Effector CD8-positive, alpha-beta T cell (primary cell): ENCODE measurements at regions not wholly inside any gene's neighbourhood (a gene's known extent, or its start where the extent isn't known, plus 50 kb on each side); places are given as distances from the start of the nearest gene placed in this dataset.
"Not testable (repeated sequence)": the region's sequence is repeated elsewhere in the genome, so short reads cannot be mapped to it uniquely, and the experiment has no call there.

ENCODE experiments used
- DNase-seq: peaks from one replicate; lab custom pipeline; 2025; lab: John Stamatoyannopoulos, UW

DNA sequence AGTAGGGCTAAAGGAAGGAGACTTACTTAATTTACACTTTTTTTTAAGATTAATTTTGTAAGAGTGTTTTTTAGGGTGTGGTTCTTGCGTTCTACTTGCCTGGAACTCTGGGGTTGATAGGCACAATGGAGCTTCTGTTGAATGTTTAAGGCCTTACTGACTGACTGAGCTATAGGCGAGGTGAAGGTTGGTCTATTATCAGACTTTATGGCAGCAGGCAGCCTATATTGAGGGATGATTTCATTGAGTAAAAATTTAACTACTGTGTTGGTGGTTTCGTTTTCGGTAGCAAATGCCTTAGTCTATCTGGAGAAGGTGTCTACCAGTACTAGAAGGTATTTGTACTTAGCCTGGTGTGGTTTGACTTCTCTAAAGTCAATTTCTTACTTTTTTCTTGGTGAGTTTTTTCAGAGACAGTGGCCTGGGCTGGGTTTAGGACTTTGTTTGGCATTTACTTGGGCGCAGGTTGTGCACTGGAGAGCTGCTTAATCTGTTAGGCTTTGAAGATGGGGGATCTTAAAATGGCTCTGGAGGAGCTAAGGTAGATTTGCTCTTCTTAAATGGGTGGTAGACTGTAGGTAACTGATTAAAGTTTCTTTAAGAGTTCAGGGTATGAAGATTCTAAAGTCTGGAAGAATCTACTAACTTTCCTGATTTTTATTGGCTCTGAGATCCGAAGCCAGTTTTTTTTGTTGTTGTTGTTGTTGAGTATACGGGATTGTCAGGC is 164.5 kb upstream of the CCZ1B start:
- not testable (repeated sequence) for DNase-seq

DNA sequence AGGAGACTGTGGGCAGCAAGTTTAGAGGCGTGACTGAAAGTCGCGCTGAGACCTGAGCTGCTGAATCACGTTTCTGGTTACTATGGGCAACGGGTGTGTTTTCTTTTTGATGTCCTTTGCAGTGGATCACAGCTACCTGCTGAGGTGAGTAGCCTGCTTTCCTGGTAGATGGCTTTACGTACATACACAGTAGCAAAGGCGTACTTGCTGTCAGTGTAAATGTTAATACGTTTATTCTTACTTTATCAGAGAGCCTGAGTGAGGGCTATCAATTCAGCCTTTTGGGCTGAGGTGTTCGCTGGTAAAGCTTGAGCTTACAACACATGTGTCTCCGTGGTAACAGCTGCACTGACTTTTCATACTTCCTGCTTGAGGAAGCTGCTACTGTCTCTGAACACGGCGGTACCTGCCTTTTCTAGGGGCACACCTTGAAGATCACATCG is 165.1 kb upstream of the CCZ1B start:
- peak; percentile 22 for DNase-seq

DNA sequence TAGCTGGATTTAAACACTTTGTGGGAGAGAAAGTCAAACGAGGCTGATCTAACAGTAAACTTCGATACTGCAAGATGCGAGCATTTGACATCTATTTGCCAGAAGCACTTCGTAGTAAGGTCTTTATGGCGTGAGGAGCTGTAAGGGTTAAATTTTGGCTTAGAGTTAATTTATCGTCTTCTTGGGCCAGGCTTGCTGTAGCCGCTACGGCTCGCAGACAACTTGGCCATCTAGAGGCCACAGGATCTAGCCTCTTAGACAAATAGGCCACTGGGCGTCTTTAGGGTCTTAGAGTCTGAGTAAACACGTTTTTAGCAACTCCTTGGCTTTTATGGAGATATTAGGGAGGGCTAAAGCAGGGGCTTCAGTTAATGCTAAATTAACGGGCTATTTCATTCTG is 165.6 kb upstream of the CCZ1B start:
- DNase-seq = not testable (repeated sequence)

DNA sequence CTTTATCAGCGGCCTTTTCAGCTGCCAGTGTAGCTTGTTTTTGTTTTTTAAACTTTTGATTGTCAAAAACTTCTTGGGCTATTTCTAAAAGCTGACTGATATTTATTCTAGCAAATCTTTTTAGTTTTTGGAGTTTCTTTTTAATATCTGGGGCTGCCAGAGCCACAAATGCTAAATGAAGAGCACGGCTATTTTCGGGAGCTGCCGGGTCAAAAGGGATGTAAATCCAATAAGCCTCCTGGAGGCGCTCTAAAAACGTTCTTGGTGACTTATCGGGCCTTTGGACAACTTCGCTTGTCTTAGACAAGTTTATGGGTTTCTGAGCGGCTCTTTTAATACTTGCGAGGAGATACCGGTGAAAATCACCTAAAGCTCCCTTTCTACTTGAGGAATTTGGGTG is 166.1 kb upstream of the CCZ1B start:
- DNase-seq = not testable (repeated sequence)

DNA sequence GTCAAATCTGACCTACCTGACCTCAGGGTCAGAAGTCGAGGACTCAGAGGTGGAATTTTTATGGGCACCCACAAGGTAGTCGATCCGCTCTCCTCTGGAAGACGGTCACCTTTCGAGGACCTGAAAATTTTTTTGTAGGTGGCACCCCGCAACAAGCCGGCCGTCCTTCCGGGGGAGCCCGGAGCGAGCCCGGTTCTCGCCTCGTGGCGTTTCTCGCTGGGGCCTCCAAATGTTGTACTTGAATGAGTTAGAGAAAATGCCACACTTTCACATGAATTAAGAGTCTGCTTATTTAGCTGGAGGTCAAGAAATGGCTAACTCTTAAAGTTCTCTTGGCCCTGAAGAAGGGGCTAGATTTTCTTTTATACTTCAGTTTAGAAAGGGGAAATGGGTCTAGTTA is 169.0 kb upstream of the CCZ1B start:
- not testable (repeated sequence) for DNase-seq

DNA sequence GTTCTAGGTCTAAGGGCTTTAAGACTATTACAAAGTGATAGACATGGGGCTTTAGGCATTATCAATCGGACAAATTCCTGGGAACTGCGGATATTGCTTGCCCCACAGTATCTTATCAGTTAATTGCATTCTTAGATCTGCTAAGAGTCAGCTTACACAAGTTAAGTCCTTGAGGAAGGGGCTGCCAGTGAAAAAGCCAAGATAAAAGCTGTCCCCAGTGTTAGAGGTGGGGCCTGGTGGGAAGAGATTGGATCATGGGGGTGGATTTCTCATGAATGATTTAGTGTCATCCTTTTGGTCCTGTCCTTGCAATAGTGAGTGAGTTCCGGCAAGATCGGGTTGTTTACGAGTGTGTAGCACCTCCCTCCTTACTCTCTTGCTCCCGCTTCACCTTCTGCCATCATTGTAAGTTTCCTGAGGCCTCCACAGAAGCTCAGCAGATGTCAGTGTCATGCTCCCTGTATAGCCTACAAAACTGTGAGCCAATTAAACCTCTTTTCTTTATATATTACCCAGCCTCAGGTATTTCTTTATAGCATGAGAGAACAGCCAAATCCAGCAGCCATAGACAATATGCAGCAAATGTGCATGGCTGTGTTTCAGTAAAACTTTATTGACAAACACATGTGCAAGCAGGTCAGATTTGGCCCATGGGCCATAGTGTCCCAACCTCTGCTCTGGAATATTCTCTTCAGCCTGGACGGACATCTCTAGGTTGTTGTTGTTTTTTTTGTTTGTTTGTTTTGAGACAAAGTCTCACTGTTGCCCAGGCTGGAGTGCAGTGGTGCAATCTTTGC is 169.6 kb upstream of the CCZ1B start:
- DNase-seq = not testable (repeated sequence)

DNA sequence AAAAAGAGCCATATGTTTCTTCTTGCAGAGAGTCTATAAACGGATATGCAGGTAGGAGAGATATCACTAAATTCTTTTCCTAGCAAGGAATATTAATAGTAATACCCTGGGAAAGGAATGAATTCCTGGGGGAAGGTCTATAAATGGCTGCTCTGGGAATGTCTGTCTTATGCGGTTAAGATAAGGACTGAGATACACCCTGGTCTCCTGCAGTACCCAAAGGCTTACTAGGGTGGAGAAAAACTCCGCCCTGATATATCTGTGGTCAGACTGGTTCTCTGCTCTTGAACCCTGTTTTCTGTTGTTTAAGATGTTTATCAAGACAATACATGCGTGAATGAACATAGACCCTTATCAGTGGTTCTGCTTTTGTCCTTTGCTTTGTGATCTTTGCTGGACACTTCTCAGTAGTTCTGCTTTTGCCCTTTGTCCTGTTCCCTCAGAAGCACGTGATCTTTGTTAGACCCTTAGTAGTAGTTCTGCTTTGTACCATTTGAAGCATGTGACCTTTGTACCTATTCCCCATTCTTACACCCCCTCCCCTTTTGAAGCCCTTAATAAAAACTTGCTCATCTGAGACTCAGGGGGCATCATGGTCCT is 173.1 kb upstream of the CCZ1B start:
- DNase-seq = not testable (repeated sequence)

DNA sequence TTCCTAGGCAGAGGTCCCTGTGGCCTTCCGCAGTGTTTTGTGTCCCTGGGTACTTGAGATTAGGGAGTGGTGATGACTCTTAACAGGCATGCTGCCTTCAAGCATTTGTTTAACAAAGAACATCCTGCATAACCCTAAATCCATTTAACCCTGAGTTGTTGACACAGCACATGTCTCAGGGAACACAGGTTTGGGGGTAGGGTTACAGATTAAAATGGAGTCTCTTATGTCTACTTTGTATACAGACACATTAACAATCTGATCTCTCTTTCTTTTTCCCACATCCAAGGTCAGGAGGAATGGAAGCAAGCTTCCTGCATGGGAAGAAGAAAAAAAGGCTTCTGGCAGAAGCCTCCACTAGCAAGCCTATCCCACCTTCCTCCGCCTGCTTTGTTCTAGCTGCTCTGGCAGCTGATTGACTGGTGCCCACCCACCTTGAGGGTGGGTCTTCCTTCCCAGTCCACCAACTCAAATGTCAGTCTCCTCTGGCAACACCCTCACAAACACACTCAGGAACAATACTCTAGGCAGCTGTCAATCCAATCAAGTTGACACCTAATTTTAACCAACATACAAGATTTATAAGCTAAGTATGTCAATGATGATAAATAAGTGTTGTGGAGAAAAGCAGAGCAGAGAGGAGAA is 176.5 kb upstream of the CCZ1B start:
- DNase-seq = no peak

DNA sequence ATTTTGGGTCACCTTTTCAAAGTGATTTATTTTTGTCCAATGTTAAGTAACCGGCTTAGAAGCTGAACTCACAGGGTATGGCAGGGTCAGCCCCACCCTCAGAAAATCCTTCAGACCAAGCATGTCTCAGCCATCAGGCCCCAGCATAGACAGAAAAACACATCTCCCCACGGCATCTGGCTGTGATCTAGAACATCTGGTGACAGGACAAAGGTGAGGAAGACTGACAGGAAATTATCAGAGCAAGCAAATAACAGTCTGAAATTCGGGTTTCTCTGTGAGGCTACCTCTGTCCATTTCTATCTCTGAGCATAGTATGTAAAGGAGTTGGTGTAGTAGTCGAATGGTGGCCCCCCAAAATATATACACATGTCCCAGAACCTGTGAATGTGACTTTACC is 177.0 kb upstream of the C1GALT1 start:
- no peak for DNase-seq

DNA sequence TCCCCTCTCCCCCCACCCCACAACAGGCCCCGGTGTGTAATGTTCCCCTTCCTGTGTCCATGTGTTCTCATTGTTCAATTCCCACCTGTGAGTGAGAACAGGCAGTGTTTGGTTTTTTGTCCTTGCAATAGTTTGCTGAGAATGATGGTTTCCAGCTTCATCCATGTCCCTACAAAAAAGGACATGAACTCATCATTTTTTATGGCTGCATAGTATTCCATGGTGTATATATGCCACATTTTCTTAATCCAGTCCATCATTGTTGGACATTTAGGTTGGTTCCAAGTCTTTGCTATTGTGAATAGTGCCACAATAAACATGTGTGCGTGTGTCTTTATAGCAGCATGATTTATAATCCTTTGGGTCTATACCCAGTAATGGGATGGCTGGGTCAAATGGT is 176.4 kb upstream of the C1GALT1 start:
- not testable (repeated sequence) for DNase-seq

DNA sequence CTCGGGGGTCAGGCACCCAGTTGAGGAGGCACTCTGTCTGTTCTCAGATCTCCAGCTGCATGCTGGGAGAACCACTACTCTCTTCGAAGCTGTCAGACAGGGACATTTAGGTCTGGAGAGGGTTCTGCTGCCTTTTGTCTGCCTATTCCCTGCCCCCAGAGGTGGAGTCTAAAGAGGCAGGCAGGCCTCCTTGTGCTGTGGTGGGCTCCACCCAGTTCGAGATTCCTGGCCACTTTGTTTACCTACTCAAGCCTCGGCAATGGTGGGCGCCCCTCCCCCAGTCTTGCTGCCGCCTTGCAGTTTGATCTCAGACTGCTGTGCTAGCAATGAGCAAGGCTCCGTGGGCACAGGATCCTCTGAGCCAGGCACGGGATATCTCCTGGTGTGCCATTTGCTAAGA is 171.1 kb upstream of the C1GALT1 start:
- not testable (repeated sequence) for DNase-seq

DNA sequence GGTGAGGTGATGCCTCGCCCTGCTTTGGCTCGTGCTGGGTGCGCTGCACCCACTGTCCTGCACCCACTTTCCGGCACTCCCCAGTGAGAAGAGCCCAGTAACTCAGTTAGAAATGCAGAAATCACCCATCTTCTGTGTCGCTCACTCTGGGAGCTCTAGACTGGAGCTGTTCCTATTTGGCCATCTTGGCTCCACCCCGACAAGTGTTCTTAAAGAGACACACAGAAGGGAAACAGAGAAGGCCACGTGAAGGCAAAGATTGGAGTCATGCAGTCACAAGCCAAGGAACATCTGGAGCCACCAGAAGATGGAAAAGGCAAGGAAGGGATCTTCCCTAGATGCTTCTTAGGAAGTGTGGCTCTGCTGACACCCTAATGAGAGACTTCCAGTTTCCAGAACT is 170.6 kb upstream of the C1GALT1 start:
- DNase-seq = not testable (repeated sequence)

DNA sequence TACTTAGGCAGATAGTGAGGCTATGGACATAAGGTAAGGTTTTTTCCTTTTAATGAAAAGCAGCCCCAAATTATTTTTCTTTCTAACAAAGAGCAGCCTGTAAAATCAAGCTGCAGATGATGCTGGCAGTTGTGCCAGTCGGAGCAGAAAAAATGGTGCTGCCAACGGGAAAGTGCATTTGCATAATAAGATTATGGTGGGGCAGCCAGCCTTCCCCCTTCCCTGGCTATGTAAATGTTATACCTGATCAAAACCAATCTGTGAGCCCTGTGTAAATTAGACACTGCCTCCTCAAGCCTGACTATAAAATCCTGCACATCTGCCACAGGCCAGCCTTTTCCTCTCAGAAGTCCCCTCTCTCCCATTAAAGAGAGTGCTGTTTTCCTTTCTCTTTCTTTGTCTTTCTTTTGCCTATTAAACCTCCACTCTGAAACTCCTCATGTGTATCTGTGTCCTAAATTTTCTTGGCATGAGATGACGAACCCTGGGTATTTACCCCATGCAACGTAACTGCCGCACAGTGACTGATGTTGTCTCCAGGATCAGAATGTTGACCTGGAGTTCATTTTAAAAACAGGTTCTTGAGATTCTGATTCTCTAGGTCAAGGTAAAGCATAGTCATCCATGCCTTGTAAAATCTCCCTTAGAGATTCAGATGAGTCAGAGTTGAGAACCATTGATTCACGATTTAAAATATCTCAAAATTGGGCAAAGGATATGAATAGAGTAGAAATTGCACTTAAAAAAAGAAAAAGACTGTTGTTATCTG is 167.3 kb upstream of the C1GALT1 start:
- DNase-seq = no peak

DNA sequence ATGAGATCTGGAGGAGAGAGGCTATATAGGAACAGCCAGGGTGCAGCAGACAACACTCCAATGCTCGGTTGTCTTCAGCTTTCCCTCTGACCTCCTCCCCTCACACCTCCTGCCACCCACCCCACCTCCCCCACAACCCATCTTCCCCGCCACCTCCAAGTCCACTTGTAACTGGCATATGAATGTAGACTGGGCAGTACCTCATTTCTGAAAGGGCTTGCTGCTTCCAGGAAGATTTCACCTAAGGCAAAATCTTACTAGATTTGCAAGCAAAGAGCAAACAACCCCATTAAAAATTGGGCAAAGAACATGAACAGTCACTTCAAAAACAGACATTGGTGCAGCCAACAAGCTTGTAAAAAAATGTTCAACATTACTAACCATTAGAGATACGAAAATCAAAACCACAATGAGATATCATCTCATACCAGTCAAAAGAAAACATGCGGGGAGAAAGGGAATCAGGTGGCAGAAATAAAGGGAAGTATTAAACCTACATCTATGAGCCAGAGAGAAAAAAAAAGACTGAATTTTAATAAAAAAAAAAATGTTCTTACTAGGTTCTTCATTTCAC is 164.6 kb upstream of the C1GALT1 start:
- no peak for DNase-seq

DNA sequence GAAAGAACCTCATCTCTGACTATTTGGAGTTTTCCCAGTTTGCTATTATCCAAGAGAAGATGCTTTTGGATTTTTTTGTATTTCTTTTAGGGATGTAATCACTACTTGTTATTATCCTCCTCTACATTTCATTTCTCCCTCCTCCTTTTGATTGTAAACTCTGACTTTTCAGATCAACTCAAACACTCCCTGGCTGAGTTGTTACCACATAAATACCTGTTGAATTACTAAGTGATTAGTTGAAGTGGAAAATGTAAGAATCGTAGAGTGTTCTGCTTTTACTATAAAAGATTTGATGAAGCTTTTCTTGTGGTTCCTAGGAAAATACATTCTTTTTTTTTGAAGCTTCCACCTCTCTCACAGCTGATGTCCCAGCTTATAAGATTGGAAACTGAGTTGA is 164.1 kb upstream of the C1GALT1 start:
- no peak for DNase-seq

DNA sequence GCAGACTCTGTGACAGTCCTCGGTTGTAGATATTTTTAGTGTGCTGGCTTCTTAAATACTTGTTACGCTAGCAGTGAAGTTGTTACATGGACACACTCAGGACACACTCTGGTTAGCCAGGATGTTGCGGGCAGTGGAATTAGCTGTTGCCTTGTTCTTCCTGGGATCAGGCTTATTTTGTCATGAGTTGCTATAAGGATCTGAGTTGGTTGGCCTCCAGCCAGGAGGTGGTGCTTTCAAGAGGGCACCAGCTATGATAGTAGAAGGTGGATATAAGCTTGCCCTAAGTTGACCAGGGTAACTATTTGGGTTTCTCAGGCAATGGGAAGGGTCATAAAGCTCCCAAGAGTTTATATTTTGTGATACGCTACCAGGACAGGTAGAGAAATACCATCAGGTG is 150.1 kb upstream of the C1GALT1 start:
- DNase-seq = no peak

DNA sequence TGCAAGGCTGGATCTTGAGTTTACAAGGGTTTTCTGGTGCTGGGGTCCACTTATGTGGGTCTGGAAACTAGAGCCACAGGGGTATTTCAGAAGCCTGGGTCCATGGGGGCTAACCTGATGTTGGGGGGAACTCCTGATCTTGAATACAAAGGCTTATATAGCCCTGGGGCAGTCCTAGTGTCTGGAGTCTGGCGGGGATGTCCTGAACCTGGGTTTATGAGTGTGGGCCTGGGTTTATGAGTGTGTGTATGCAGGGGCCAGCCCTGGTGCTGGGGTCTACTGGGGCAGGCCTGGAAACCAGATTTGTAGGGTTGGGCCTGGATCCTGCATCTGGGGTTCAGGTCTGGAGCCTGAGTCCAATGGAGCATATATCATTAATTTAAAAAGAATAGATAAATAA is 146.5 kb upstream of the C1GALT1 start:
- no peak for DNase-seq

DNA sequence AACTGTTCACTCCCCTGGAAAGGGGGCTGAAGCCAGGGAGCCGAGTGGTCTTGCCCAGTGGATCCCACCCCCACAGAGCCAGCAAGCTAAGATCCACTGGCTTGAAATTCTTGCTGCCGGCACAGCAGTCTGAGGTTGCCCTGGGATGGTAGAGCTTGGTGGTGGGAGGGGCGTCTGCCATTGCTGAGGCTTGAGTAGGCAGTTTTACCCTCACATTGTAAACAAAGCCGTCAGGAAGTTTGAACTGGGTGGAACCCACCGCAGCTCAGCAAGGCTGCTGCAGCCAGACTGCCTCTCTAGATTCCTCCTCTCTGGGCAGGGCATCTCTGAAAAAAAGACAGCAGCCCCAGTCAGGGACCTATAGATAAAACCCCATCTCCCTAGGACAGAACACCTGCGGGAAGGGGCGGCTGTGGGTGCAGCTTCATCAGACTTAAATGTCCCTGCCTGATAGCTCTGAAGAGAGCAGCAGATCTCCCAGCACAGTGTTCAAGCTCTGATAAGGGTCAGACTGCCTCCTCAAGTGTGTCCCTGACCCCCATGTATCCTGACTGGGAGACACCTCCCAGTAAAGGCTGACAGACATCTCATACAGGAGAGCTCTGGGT is 140.0 kb upstream of the C1GALT1 start:
- not testable (repeated sequence) for DNase-seq

DNA sequence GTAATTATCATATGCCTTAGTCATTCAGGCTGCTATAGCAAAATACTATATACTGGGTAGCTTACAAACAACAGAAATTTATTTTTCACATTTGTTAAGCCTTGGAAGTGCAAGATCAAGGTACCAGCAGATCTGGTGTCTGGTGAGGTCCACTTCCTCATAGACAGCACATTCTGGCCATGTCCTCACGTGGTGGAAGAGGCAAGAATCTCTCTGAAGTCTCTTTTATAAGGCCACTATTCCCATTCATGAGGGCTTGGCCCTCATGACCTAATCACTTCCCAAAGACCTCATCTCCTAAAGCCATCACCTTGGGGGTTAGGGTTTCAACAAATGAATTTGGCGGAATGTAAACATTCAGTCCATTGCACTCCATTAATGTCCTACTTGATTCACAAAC is 137.5 kb upstream of the C1GALT1 start:
- DNase-seq = no peak

DNA sequence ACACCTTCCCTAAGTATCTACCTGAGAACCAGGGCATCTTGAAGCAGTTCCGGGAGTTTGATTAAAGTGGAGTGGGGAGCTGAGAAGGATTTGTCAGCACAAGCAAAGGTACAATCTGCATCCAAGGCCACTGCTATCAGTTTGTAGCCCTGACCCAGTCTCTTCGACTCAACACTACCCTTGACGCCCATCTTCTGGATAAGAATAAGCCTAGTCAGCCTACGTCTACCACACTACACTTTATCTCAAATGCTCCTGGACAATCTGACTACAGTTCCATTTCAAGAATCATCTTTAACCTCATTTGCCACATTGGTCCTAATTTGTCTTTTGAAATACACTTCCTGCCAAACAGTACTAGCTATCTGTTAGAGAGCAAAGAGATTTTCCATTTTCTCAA is 134.1 kb upstream of the C1GALT1 start:
- no peak for DNase-seq
